Prostate gland (tissue), 2 donors: ENCODE measurements at regions not wholly inside any gene's neighbourhood (a gene's known extent, or its start where the extent isn't known, plus 50 kb on each side); places are given as distances from the start of the nearest gene placed in this dataset.

Experiments
- POLR2A ChIP-seq: fragments of 450-650 bp; IDR thresholded peaks from one replicate; pipeline ENCODE4 v1.6.1; 2016; ENCODE audit warnings: antibody characterized with exemption, mild to moderate bottlenecking
- TF ChIP-seq, protein P1 (sequence below), 4 experiments: fragments of 200-600 bp in 2 of 4; fragments of 450-650 bp in 2 of 4; sonication (generic) in 2 of 4; IDR thresholded peaks; 1 replicate in 3 of 4; 2 replicates in 1 of 4; pipeline ENCODE4 v1.5.1; 2016 to 2019; ENCODE audit warnings: antibody characterized with exemption in 4 of 4, mild to moderate bottlenecking in 2 of 4, moderate library complexity in 2 of 4

DNA sequence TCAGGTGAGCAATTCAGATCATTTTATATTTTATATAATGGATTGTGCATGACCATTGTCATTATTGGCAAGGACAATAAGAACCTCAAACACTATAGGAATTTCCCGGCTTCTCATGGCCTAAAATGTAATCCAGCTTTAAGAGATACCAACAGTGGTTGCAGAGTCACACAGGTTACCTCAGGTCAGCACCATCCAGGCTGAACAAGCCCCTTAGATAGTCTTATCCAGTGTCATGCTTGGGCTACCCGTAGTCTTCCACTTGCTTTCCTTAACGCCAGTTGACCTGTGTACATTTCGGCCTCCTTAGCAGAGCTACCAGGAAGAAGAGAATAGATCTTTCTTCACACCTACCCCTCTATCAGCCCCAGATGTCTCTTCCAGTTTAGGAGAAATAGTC, 293.3 kb upstream of the SYT4 start:
- TF ChIP-seq, protein P1, sequence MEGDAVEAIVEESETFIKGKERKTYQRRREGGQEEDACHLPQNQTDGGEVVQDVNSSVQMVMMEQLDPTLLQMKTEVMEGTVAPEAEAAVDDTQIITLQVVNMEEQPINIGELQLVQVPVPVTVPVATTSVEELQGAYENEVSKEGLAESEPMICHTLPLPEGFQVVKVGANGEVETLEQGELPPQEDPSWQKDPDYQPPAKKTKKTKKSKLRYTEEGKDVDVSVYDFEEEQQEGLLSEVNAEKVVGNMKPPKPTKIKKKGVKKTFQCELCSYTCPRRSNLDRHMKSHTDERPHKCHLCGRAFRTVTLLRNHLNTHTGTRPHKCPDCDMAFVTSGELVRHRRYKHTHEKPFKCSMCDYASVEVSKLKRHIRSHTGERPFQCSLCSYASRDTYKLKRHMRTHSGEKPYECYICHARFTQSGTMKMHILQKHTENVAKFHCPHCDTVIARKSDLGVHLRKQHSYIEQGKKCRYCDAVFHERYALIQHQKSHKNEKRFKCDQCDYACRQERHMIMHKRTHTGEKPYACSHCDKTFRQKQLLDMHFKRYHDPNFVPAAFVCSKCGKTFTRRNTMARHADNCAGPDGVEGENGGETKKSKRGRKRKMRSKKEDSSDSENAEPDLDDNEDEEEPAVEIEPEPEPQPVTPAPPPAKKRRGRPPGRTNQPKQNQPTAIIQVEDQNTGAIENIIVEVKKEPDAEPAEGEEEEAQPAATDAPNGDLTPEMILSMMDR (IDR thresholded peaks at IDR 0.05) = no peak
- no peak for TF ChIP-seq POLR2A
